ENCODE measurements at regions not wholly inside any gene's neighbourhood (a gene's known extent, or its start where the extent isn't known, plus 50 kb on each side); places are given as distances from the start of the nearest gene placed in this dataset.
A peak's percentile ranks its signal among the peaks of the same experiment; 100 is the strongest.

- TF ChIP-seq ZNF274 (IDR thresholded peaks at IDR 0.05; ENCODE audit: low read length) (no peak), ZNF274 (tag by site-specific recombination; IDR thresholded peaks at IDR 0.05; ENCODE audit: borderline replicate concordance) (no peak), ZNF777 (tag by site-specific recombination; IDR thresholded peaks at IDR 0.05; ENCODE audit: borderline replicate concordance) (no peak), KLF1 (tag by site-specific recombination; IDR thresholded peaks at IDR 0.05) (peak; percentile 69), ZNF837 (tag by site-specific recombination; IDR thresholded peaks at IDR 0.05) (no peak), SCRT2 (tag by site-specific recombination; IDR thresholded peaks at IDR 0.05) (peak; percentile 88), ZFP37 (tag by site-specific recombination; IDR thresholded peaks at IDR 0.05) (no peak), ELK4 (IDR thresholded peaks at IDR 0.05; ENCODE audit: borderline replicate concordance, low read depth, low read length) (no peak), ZNF600 (tag by site-specific recombination; IDR thresholded peaks at IDR 0.05) (peak; percentile 87), ZBTB17 (tag by site-specific recombination; IDR thresholded peaks at IDR 0.05) (peak; percentile 83; the same call in 1 of the 2 replicates), ZNF23 (tag by site-specific recombination; IDR thresholded peaks at IDR 0.05; ENCODE audit: borderline replicate concordance) (no peak), ZNF610 (tag by site-specific recombination; IDR thresholded peaks at IDR 0.05; ENCODE audit: borderline replicate concordance) (no peak; the same call in 1 of the 2 replicates), ZNF335 (tag by site-specific recombination; conservative IDR thresholded peaks at IDR 0.05) (peak; percentile 54), SP2 (tag by site-specific recombination; IDR thresholded peaks at IDR 0.05) (no peak; the same call in 1 of the 2 replicates), OSR2 (tag by site-specific recombination; IDR thresholded peaks at IDR 0.05) (peak; percentile 97), ZFHX2 (tag by site-specific recombination; conservative IDR thresholded peaks at IDR 0.05) (0 out of 2 replicates have a peak, but pooled peaks have one; percentile 10), ZSCAN30 (tag by site-specific recombination; IDR thresholded peaks at IDR 0.05) (peak; percentile 66; the same call in 1 of the 2 replicates), ZNF514 (tag by site-specific recombination; IDR thresholded peaks at IDR 0.05) (no peak), HIC1 (tag by site-specific recombination; IDR thresholded peaks at IDR 0.05) (peak; percentile 54; the same call in 1 of the 2 replicates), ZNF580 (tag by site-specific recombination; IDR thresholded peaks at IDR 0.05) (peak; percentile 34; the same call in 1 of the 2 replicates), ZEB2 (tag by site-specific recombination; IDR thresholded peaks at IDR 0.05) (peak; percentile 96), ZXDB (tag by site-specific recombination; IDR thresholded peaks at IDR 0.05) (peak; percentile 94), ZNF830 (tag by site-specific recombination; IDR thresholded peaks at IDR 0.05; ENCODE audit: low read depth) (no peak), SALL2 (tag by site-specific recombination; IDR thresholded peaks at IDR 0.05; ENCODE audit: borderline replicate concordance) (no peak), ZNF701 (tag by site-specific recombination; IDR thresholded peaks at IDR 0.05) (no peak), ZNF174 (tag by site-specific recombination; IDR thresholded peaks at IDR 0.05) (no peak)
- TF ChIP-seq, protein P1, sequence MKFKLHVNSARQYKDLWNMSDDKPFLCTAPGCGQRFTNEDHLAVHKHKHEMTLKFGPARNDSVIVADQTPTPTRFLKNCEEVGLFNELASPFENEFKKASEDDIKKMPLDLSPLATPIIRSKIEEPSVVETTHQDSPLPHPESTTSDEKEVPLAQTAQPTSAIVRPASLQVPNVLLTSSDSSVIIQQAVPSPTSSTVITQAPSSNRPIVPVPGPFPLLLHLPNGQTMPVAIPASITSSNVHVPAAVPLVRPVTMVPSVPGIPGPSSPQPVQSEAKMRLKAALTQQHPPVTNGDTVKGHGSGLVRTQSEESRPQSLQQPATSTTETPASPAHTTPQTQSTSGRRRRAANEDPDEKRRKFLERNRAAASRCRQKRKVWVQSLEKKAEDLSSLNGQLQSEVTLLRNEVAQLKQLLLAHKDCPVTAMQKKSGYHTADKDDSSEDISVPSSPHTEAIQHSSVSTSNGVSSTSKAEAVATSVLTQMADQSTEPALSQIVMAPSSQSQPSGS (tag by site-specific recombination; IDR thresholded peaks at IDR 0.05; ENCODE audit: low read depth) = peak; percentile 60; the same call in 1 of the 2 replicates
- TF ChIP-seq, protein P2, sequence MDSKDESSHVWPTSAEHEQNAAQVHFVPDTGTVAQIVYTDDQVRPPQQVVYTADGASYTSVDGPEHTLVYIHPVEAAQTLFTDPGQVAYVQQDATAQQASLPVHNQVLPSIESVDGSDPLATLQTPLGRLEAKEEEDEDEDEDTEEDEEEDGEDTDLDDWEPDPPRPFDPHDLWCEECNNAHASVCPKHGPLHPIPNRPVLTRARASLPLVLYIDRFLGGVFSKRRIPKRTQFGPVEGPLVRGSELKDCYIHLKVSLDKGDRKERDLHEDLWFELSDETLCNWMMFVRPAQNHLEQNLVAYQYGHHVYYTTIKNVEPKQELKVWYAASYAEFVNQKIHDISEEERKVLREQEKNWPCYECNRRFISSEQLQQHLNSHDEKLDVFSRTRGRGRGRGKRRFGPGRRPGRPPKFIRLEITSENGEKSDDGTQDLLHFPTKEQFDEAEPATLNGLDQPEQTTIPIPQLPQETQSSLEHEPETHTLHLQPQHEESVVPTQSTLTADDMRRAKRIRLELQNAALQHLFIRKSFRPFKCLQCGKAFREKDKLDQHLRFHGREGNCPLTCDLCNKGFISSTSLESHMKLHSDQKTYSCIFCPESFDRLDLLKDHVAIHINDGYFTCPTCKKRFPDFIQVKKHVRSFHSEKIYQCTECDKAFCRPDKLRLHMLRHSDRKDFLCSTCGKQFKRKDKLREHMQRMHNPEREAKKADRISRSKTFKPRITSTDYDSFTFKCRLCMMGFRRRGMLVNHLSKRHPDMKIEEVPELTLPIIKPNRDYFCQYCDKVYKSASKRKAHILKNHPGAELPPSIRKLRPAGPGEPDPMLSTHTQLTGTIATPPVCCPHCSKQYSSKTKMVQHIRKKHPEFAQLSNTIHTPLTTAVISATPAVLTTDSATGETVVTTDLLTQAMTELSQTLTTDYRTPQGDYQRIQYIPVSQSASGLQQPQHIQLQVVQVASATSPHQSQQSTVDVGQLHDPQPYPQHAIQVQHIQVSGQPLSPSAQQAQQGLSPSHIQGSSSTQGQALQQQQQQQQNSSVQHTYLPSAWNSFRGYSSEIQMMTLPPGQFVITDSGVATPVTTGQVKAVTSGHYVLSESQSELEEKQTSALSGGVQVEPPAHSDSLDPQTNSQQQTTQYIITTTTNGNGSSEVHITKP (tag by site-specific recombination; IDR thresholded peaks at IDR 0.05) = peak; percentile 60; the same call in 1 of the 2 replicates
- TF ChIP-seq, protein P3, sequence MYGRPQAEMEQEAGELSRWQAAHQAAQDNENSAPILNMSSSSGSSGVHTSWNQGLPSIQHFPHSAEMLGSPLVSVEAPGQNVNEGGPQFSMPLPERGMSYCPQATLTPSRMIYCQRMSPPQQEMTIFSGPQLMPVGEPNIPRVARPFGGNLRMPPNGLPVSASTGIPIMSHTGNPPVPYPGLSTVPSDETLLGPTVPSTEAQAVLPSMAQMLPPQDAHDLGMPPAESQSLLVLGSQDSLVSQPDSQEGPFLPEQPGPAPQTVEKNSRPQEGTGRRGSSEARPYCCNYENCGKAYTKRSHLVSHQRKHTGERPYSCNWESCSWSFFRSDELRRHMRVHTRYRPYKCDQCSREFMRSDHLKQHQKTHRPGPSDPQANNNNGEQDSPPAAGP (tag by site-specific recombination; IDR thresholded peaks at IDR 0.05) = peak; percentile 90
Observed at GRCh38 chr11:27234043-27234668, 128.9 kb downstream of the CCDC34 start (continued).
